ENCODE measurements at regions not wholly inside any gene's neighbourhood (a gene's known extent, or its start where the extent isn't known, plus 50 kb on each side); places are given as distances from the start of the nearest gene placed in this dataset.

DNA sequence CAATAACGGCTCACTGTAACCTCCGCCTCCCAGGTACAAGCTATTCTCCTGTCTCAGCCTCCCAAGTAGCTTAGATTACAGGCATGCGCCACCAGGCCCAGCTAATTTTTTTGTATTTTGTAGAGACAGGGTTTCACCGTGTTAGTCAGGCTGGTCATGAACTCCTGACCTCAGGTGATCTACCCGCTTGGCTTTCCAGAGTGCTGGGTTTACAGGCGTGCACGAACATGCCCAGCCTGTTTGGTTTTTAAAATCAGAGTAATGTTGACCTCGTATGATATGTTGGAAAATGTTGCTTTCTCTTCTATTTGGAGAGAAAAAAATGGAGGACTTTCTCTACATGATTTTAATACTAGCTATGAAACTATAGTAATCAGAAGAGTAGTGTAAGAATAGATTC, 386.2 kb downstream of the PTH2R start:
- Histone ChIP-seq H2BK120ac (ENCODE audit: low read depth, low read length, poor library complexity, severe bottlenecking) (no peak overlapping the region), H2BK15ac (ENCODE audit: low read depth, low read length) (no peak overlapping the region)
- H3K27me3 Mint-ChIP-seq (ENCODE audit: low read depth): no peaks in the 10 kb centered on the region

More for the DNA sequence above, 386.2 kb downstream of the PTH2R start:
- Histone ChIP-seq H2BK20ac (ENCODE audit: low read depth, low read length, poor library complexity, severe bottlenecking) (no peak overlapping the region), H3K27me3 (ENCODE audit: insufficient read depth, low read length) (no peaks in the 10 kb centered on the region), H3K56ac (ENCODE audit: insufficient read length, low read depth, low read length) (no peak overlapping the region), H4K5ac (ENCODE audit: insufficient read length, low read depth, low read length) (no peak overlapping the region), H3K23ac (ENCODE audit: insufficient read length, low read depth, low read length) (no peak overlapping the region), H3K9ac (ENCODE audit: extremely low read depth, insufficient read length, low read length) (no peak overlapping the region), H2AFZ (ENCODE audit: low read length) (no peak overlapping the region), H4K91ac (ENCODE audit: insufficient read length, low read depth, low read length) (no peak overlapping the region), H3K14ac (ENCODE audit: insufficient read depth, low read length) (no peak overlapping the region), H3K4me2 (ENCODE audit: insufficient read depth, insufficient read length, low read length) (no peak overlapping the region), H3K27ac (ENCODE audit: insufficient read length, low read depth, low read length) (no peak overlapping the region), H3K23me2 (ENCODE audit: insufficient read length, low read depth, low read length, poor library complexity, severe bottlenecking) (no peaks in the 10 kb centered on the region), H2AK5ac (ENCODE audit: insufficient read length, low read length) (no peak overlapping the region), H3K79me2 (ENCODE audit: insufficient read depth, low read length) (no peaks in the 10 kb centered on the region), H3T11ph (ENCODE audit: low read length) (no peak overlapping the region), H2BK5ac (ENCODE audit: insufficient read length, low read length) (no peak overlapping the region), H3K4ac (ENCODE audit: low read depth, low read length) (no peak overlapping the region), H3K18ac (ENCODE audit: insufficient read length, low read depth, low read length) (no peak overlapping the region), H4K8ac (replicated peaks; ENCODE audit: insufficient read length, low read depth, low read length) (no peak overlapping the region), H3K9me3 (ENCODE audit: control insufficient read depth, low read depth, low read length) (no peaks in the 10 kb centered on the region), H4K20me1 (ENCODE audit: control insufficient read depth, insufficient read depth, insufficient read length) (no peaks in the 10 kb centered on the region), H3K79me1 (ENCODE audit: insufficient read depth, low read depth, low read length, poor library complexity, severe bottlenecking) (no peaks in the 10 kb centered on the region), H3K4me1 (ENCODE audit: insufficient read depth, low read length) (no peaks in the 10 kb centered on the region), H2BK12ac (ENCODE audit: insufficient read length, low read depth, low read length) (no peak overlapping the region)
- DNase-seq: no peak
- Mint-ChIP-seq H3K36me3 (ENCODE audit: insufficient read depth in 1 of 3, low read depth in 3 of 3) (no peaks in the 10 kb centered on the region), H3K4me3 (no peak overlapping the region), H3K27ac (no peak overlapping the region), H3K4me1 (no peaks in the 10 kb centered on the region), H3K9me3 (no peaks in the 10 kb centered on the region; a peak in 1 of 5 replicates)
- no CpG with 5 or more reads among the region's 8 CpGs for WGBS (ENCODE audit: extremely low coverage, insufficient read length, low lambda C conversion rate)
- TF ChIP-seq, protein P1, sequence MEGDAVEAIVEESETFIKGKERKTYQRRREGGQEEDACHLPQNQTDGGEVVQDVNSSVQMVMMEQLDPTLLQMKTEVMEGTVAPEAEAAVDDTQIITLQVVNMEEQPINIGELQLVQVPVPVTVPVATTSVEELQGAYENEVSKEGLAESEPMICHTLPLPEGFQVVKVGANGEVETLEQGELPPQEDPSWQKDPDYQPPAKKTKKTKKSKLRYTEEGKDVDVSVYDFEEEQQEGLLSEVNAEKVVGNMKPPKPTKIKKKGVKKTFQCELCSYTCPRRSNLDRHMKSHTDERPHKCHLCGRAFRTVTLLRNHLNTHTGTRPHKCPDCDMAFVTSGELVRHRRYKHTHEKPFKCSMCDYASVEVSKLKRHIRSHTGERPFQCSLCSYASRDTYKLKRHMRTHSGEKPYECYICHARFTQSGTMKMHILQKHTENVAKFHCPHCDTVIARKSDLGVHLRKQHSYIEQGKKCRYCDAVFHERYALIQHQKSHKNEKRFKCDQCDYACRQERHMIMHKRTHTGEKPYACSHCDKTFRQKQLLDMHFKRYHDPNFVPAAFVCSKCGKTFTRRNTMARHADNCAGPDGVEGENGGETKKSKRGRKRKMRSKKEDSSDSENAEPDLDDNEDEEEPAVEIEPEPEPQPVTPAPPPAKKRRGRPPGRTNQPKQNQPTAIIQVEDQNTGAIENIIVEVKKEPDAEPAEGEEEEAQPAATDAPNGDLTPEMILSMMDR (conservative IDR thresholded peaks at IDR 0.05): no peak

Data from H9 (cell line).